Neural cell (in vitro differentiated cells): ENCODE measurements at regions not wholly inside any gene's neighbourhood (a gene's known extent, or its start where the extent isn't known, plus 50 kb on each side); places are given as distances from the start of the nearest gene placed in this dataset.

Experiments
- H2AFZ ChIP-seq: fragments of 200-600, 300-800 bp; sonication (generic), shearing (Covaris generic); 2 replicates; pipeline ENCODE4 v1.6.0; 2014; ENCODE audit warnings: low read depth, mild to moderate bottlenecking, antibody characterized with exemption, low read length, moderate library complexity
- H3F3A ChIP-seq: fragments of 200-600 bp; shearing (Covaris generic); 2 replicates; pipeline ENCODE4 v1.6.1; 2016; ENCODE audit warnings: mild to moderate bottlenecking, moderate library complexity, mixed read lengths, antibody characterized with exemption, low read length; ENCODE audit not compliant: insufficient read depth, poor library complexity, severe bottlenecking
- H3K27ac ChIP-seq: fragments of 200-600, 300-800 bp; sonication (generic), shearing (Covaris generic); 2 replicates; pipeline ENCODE4 v1.5.1; 2014; ENCODE audit warnings: mild to moderate bottlenecking, low read length, moderate library complexity
- H3K27me3 ChIP-seq: fragments of 300-800, 200-600 bp; sonication (generic), shearing (Covaris generic); 2 replicates; pipeline ENCODE4 v1.6.0; 2014; ENCODE audit warnings: mild to moderate bottlenecking, low read depth, low read length, moderate library complexity; ENCODE audit not compliant: insufficient read depth
- H3K36me3 ChIP-seq: fragments of 300-800, 200-600 bp; sonication (generic), shearing (Covaris generic); 2 replicates; pipeline ENCODE4 v1.5.1; 2014; ENCODE audit warnings: mild to moderate bottlenecking, antibody characterized with exemption, low read length, moderate library complexity; ENCODE audit not compliant: insufficient read depth
- H3K4me2 ChIP-seq: fragments of 300-800, 200-600 bp; sonication (generic), shearing (Covaris generic); 2 replicates; pipeline ENCODE4 v1.6.0; 2014; ENCODE audit warnings: mild to moderate bottlenecking, low read length
- H3K4me3 ChIP-seq: fragments of 300-800, 200-600 bp; sonication (generic), shearing (Covaris generic); 2 replicates; pipeline ENCODE4 v1.5.1; 2014; ENCODE audit warnings: mild to moderate bottlenecking, low read length, moderate library complexity
- H3K79me2 ChIP-seq: fragments of 200-600 bp; shearing (Covaris generic); replicated peaks from 2 replicates; pipeline ENCODE4 v1.6.0; 2014; ENCODE audit warnings: mild to moderate bottlenecking, low read length, moderate library complexity; ENCODE audit not compliant: insufficient read depth
- H3K9ac ChIP-seq: fragments of 300-800, 200-600 bp; sonication (generic), shearing (Covaris generic); 2 replicates; pipeline ENCODE4 v1.6.1; 2016; ENCODE audit warnings: mild to moderate bottlenecking, low read length, mixed read lengths
- H3K9me2 ChIP-seq: fragments of 200-600 bp; shearing (Covaris generic); 2 replicates; pipeline ENCODE4 v1.6.1; 2016; ENCODE audit warnings: mild to moderate bottlenecking, low read length, mixed read lengths; ENCODE audit not compliant: insufficient read depth
- H3K9me3 ChIP-seq: fragments of 200-600, 300-800 bp; sonication (generic), shearing (Covaris generic); 2 replicates; pipeline ENCODE4 v1.6.1; 2016; ENCODE audit warnings: mild to moderate bottlenecking, mixed run types, low read length, moderate library complexity, mixed read lengths
- H4K20me1 ChIP-seq: fragments of 200-600 bp; shearing (Covaris generic); 2 replicates; pipeline ENCODE4 v1.6.1; 2016; ENCODE audit warnings: mild to moderate bottlenecking, mixed run types; ENCODE audit not compliant: insufficient read depth
- EP300 ChIP-seq: fragments of 450-650 bp; conservative IDR thresholded peaks from 2 replicates; pipeline ENCODE4 v1.6.1; 2014; ENCODE audit warnings: antibody characterized with exemption, mild to moderate bottlenecking, moderate library complexity; ENCODE audit not compliant: poor library complexity, severe bottlenecking
- EZH2 ChIP-seq: fragments of 200-600, 300-800 bp; shearing (Covaris generic), sonication (generic); IDR thresholded peaks from 2 replicates; pipeline ENCODE4 v1.6.1; 2014; ENCODE audit warnings: antibody characterized with exemption, low read length, borderline replicate concordance, mild to moderate bottlenecking; ENCODE audit not compliant: insufficient read depth, poor library complexity, severe bottlenecking
- MXI1 ChIP-seq: fragments of 450-650 bp; conservative IDR thresholded peaks from 2 replicates; pipeline ENCODE4 v1.6.1; 2014; ENCODE audit warnings: antibody characterized with exemption, mild to moderate bottlenecking; ENCODE audit not compliant: poor library complexity, severe bottlenecking
- POLR2AphosphoS5 ChIP-seq: IDR thresholded peaks from 2 replicates; pipeline ENCODE4 v1.6.1; 2012
- RAD21 ChIP-seq: fragments of 450-650 bp; conservative IDR thresholded peaks from 2 replicates; pipeline ENCODE4 v1.6.1; 2014; ENCODE audit warnings: antibody characterized with exemption, mild to moderate bottlenecking, moderate library complexity
- SMC3 ChIP-seq: fragments of 450-650 bp; conservative IDR thresholded peaks from 2 replicates; pipeline ENCODE4 v1.6.1; 2014; ENCODE audit warnings: antibody characterized with exemption, mild to moderate bottlenecking, moderate library complexity; ENCODE audit not compliant: poor library complexity
- TAF1 ChIP-seq: IDR thresholded peaks from 2 replicates; pipeline ENCODE4 v1.6.1; 2012; ENCODE audit warnings: low read depth
- TF ChIP-seq, protein P1 (sequence below): IDR thresholded peaks from 2 replicates; pipeline ENCODE4 v1.6.1; 2012; ENCODE audit warnings: borderline replicate concordance
- TF ChIP-seq, protein P2 (sequence below): fragments of 450-650 bp; IDR thresholded peaks from 2 replicates; pipeline ENCODE4 v1.5.1; 2014; ENCODE audit warnings: antibody characterized with exemption, mild to moderate bottlenecking, moderate library complexity; ENCODE audit not compliant: poor library complexity, severe bottlenecking

DNA sequence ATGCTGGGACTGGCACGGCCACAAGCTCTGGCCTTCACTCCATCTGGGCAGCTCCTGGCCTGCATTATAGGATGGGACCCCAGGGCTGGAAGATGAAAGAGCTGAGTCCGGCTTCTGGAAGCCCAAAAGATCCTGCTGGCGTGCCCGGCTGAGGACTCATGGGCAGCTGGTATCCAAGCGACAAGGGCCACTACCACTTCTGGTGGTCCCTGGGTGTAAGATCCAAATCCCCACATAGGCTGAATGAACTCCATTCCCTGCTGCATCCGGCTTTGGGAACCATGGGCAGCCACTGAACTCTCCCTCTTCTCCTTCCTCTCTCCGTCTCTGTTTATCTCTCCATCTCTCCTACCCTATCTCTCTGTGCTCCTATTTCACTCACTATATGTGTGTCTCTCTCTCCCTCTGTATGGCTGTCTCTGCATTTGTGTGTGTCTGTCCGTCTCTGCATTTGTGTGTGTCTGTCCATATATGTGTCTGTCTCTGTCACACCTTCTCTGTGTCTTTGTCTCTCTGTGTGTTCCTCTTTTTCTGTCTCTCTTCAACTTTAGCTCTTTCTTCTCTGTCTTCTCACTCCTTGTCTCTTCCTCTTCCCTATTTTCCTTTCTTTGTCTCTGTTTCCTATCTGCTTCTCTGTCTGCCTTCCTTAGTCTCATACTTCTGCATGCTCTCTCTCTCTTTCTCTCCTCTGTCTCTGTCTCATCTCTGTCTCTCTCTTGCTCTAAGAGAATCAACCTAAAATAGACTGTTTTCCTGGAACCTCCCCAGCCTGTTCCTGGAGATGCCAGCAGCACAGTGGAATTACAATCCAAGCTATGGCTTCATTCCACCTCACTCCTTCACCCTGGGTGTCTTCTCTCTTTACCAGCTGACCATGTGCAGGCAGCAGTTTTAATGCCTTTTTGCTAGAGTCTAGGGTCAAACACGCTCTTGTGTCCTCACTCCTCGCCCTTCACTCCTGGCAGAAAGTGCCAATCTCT, 60.4 kb upstream of the IRX6 start:
- Histone ChIP-seq H3K27me3 (no peaks in the 10 kb centered on the region), H3F3A (no peaks in the 10 kb centered on the region), H3K9me3 (peaks cover 5% of the 10 kb centered on the region), H3K4me2 (no peak overlapping the region), H3K27ac (no peak overlapping the region), H3K36me3 (no peaks in the 10 kb centered on the region), H3K9me2 (no peaks in the 10 kb centered on the region), H3K4me3 (no peak overlapping the region), H2AFZ (no peak overlapping the region), H3K9ac (no peak overlapping the region), H4K20me1 (no peaks in the 10 kb centered on the region), H3K79me2 (no peaks in the 10 kb centered on the region)
- TF ChIP-seq, protein P1, sequence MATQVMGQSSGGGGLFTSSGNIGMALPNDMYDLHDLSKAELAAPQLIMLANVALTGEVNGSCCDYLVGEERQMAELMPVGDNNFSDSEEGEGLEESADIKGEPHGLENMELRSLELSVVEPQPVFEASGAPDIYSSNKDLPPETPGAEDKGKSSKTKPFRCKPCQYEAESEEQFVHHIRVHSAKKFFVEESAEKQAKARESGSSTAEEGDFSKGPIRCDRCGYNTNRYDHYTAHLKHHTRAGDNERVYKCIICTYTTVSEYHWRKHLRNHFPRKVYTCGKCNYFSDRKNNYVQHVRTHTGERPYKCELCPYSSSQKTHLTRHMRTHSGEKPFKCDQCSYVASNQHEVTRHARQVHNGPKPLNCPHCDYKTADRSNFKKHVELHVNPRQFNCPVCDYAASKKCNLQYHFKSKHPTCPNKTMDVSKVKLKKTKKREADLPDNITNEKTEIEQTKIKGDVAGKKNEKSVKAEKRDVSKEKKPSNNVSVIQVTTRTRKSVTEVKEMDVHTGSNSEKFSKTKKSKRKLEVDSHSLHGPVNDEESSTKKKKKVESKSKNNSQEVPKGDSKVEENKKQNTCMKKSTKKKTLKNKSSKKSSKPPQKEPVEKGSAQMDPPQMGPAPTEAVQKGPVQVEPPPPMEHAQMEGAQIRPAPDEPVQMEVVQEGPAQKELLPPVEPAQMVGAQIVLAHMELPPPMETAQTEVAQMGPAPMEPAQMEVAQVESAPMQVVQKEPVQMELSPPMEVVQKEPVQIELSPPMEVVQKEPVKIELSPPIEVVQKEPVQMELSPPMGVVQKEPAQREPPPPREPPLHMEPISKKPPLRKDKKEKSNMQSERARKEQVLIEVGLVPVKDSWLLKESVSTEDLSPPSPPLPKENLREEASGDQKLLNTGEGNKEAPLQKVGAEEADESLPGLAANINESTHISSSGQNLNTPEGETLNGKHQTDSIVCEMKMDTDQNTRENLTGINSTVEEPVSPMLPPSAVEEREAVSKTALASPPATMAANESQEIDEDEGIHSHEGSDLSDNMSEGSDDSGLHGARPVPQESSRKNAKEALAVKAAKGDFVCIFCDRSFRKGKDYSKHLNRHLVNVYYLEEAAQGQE, result no peak
- TF ChIP-seq, protein P2, sequence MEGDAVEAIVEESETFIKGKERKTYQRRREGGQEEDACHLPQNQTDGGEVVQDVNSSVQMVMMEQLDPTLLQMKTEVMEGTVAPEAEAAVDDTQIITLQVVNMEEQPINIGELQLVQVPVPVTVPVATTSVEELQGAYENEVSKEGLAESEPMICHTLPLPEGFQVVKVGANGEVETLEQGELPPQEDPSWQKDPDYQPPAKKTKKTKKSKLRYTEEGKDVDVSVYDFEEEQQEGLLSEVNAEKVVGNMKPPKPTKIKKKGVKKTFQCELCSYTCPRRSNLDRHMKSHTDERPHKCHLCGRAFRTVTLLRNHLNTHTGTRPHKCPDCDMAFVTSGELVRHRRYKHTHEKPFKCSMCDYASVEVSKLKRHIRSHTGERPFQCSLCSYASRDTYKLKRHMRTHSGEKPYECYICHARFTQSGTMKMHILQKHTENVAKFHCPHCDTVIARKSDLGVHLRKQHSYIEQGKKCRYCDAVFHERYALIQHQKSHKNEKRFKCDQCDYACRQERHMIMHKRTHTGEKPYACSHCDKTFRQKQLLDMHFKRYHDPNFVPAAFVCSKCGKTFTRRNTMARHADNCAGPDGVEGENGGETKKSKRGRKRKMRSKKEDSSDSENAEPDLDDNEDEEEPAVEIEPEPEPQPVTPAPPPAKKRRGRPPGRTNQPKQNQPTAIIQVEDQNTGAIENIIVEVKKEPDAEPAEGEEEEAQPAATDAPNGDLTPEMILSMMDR, result no peak
- TF ChIP-seq TAF1 (no peak), EP300 (no peak), POLR2AphosphoS5 (no peak), SMC3 (no peak), MXI1 (no peak), RAD21 (no peak), EZH2 (no peak)

DNA sequence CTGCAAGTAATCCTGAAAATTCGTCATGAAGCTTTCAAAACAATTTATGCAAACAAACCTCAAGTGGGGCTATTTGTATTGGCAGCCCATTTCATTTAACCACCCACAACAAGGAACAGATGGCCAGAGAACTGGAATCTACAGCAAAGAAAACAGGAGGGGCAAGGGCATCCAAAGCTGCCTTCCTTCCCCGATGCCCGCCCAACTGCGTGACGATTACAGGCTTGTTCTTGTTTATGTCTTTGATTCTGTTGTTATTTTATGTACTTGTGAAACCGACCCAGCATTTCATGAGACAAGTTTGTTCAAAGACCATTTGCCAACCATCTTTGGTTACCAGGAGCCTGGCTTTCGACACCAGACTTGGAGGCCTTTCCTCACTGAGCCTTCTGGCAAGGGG, 59.1 kb upstream of the IRX6 start:
- Histone ChIP-seq H3K79me2 (no peaks in the 10 kb centered on the region), H4K20me1 (no peaks in the 10 kb centered on the region), H3K9me2 (no peaks in the 10 kb centered on the region), H3K4me3 (no peak overlapping the region), H3K9me3 (peaks cover 5% of the 10 kb centered on the region), H3K36me3 (no peaks in the 10 kb centered on the region), H3K4me2 (no peak overlapping the region), H3K27me3 (no peaks in the 10 kb centered on the region), H3K27ac (no peak overlapping the region), H3K9ac (no peak overlapping the region), H2AFZ (no peak overlapping the region), H3F3A (no peaks in the 10 kb centered on the region)
- TF ChIP-seq MXI1 (no peak), RAD21 (no peak), EP300 (no peak), TAF1 (no peak), SMC3 (no peak), EZH2 (no peak)
- TF ChIP-seq, protein P1, result no peak
